Activated T-helper 1 cell treated with anti-CD3 and anti-CD28 coated beads, Interleukin-12 subunit alpha, Interleukin-12 subunit beta, Interleukin-2, Interleukin-4 antibody, amounts not matched to agents 30 ng/mL and 10 ng/mL and 1 ng/mL, durations not matched to agents 14 hours and 24 hours and 36 hours (primary cell): ENCODE measurements at regions not wholly inside any gene's neighbourhood (a gene's known extent, or its start where the extent isn't known, plus 50 kb on each side); places are given as distances from the start of the nearest gene placed in this dataset.

ENCODE experiments used
- DNase-seq: peaks from one replicate; pipeline ENCODE4 v3.0.0; 2021; ENCODE audit warnings: low spot score
- H3K27ac Mint-ChIP-seq: one replicate; pipeline ENCODE4 v1.8.0; 2021; ENCODE audit warnings: mild to moderate bottlenecking, mixed read lengths
- H3K27me3 Mint-ChIP-seq: one replicate; pipeline ENCODE4 v1.8.0; 2022; ENCODE audit warnings: mild to moderate bottlenecking, moderate library complexity, mixed read lengths; ENCODE audit not compliant: insufficient read depth
- H3K36me3 Mint-ChIP-seq: one replicate; pipeline ENCODE4 v1.8.0; 2021; ENCODE audit warnings: low read depth, mixed read lengths
- H3K4me1 Mint-ChIP-seq: one replicate; pipeline ENCODE4 v1.8.0; 2021; ENCODE audit warnings: low read depth, mixed read lengths
- H3K4me3 Mint-ChIP-seq: one replicate; pipeline ENCODE4 v1.8.0; 2021; ENCODE audit warnings: mild to moderate bottlenecking, moderate library complexity, mixed read lengths
- H3K9me3 Mint-ChIP-seq: one replicate; pipeline ENCODE4 v1.8.0; 2021; ENCODE audit warnings: mixed read lengths
- intact Hi-C: fragments of 100-400 bp; cut with micrococcal nuclease; formaldehyde crosslinking; loops from one replicate; pipeline ENCODE4 v1.15.1; 2024

GRCh38 chr20:7124120-7124519 is 356.6 kb downstream of the BMP2 start:
- no peaks in the 10 kb centered on the region for H3K4me1 Mint-ChIP-seq
- no peak overlapping the region for H3K27ac Mint-ChIP-seq
- H3K36me3 Mint-ChIP-seq = no peaks in the 10 kb centered on the region
- no peak for DNase-seq
- intact Hi-C loops = no loop called here
- H3K9me3 Mint-ChIP-seq = peaks cover 3% of the 10 kb centered on the region
- H3K27me3 Mint-ChIP-seq = no peaks in the 10 kb centered on the region
- H3K4me3 Mint-ChIP-seq = no peak overlapping the region

- no peak overlapping the region for H3K27ac Mint-ChIP-seq
- H3K4me3 Mint-ChIP-seq = no peak overlapping the region
- H3K9me3 Mint-ChIP-seq = peaks cover 4% of the 10 kb centered on the region
- H3K27me3 Mint-ChIP-seq = no peaks in the 10 kb centered on the region
- H3K36me3 Mint-ChIP-seq = no peaks in the 10 kb centered on the region
- no peak for DNase-seq
- intact Hi-C loops = no loop called here
- H3K4me1 Mint-ChIP-seq = no peaks in the 10 kb centered on the region
Measured at GRCh38 chr20:7136886-7137285, 369.4 kb downstream of the BMP2 start.

- Mint-ChIP-seq H3K27ac (no peak overlapping the region), H3K27me3 (no peaks in the 10 kb centered on the region), H3K9me3 (peaks cover 4% of the 10 kb centered on the region), H3K4me1 (no peaks in the 10 kb centered on the region), H3K36me3 (no peaks in the 10 kb centered on the region), H3K4me3 (no peak overlapping the region)
- no peak for DNase-seq
- intact Hi-C loops = no loop called here
Measured at GRCh38 chr20:7137395-7138151, 370.1 kb downstream of the BMP2 start.

GRCh38 chr20:7144464-7144863 is 377.0 kb downstream of the BMP2 start:
- H3K27me3 Mint-ChIP-seq = no peaks in the 10 kb centered on the region
- no peak for DNase-seq
- H3K9me3 Mint-ChIP-seq = peaks cover 3% of the 10 kb centered on the region
- no peak overlapping the region for H3K4me3 Mint-ChIP-seq
- intact Hi-C loops = no loop called here
- no peaks in the 10 kb centered on the region for H3K36me3 Mint-ChIP-seq
- no peak overlapping the region for H3K27ac Mint-ChIP-seq
- no peaks in the 10 kb centered on the region for H3K4me1 Mint-ChIP-seq

- Mint-ChIP-seq H3K27ac (no peak overlapping the region), H3K36me3 (no peaks in the 10 kb centered on the region), H3K9me3 (peaks cover 3% of the 10 kb centered on the region), H3K4me1 (no peaks in the 10 kb centered on the region), H3K27me3 (no peaks in the 10 kb centered on the region), H3K4me3 (no peak overlapping the region)
- no peak for DNase-seq
- intact Hi-C loops = no loop called here
Measured at GRCh38 chr20:7146552-7147219, 379.2 kb downstream of the BMP2 start.

- Mint-ChIP-seq H3K27me3 (no peaks in the 10 kb centered on the region), H3K4me1 (no peaks in the 10 kb centered on the region), H3K36me3 (no peaks in the 10 kb centered on the region), H3K4me3 (no peak overlapping the region), H3K9me3 (peaks cover 3% of the 10 kb centered on the region), H3K27ac (no peak overlapping the region)
- intact Hi-C loops = no loop called here
- DNase-seq = no peak
Measured at GRCh38 chr20:7147220-7147601, 379.7 kb downstream of the BMP2 start.

GRCh38 chr20:7151676-7152470 is 384.4 kb downstream of the BMP2 start:
- no peaks in the 10 kb centered on the region for H3K4me1 Mint-ChIP-seq
- no peak overlapping the region for H3K4me3 Mint-ChIP-seq
- H3K27ac Mint-ChIP-seq = no peak overlapping the region
- peaks cover 4% of the 10 kb centered on the region for H3K9me3 Mint-ChIP-seq
- no peaks in the 10 kb centered on the region for H3K36me3 Mint-ChIP-seq
- intact Hi-C loops = no loop called here
- no peaks in the 10 kb centered on the region for H3K27me3 Mint-ChIP-seq
- no peak for DNase-seq

GRCh38 chr20:7155282-7155681 is 387.8 kb downstream of the BMP2 start:
- no peak for DNase-seq
- Mint-ChIP-seq H3K4me3 (no peak overlapping the region), H3K36me3 (no peaks in the 10 kb centered on the region), H3K9me3 (peaks cover 4% of the 10 kb centered on the region), H3K27ac (no peak overlapping the region), H3K27me3 (no peaks in the 10 kb centered on the region), H3K4me1 (no peaks in the 10 kb centered on the region)
- intact Hi-C loops = no loop called here

- intact Hi-C loops = no loop called here
- Mint-ChIP-seq H3K27ac (no peak overlapping the region), H3K9me3 (peaks cover 4% of the 10 kb centered on the region), H3K27me3 (no peaks in the 10 kb centered on the region), H3K4me3 (no peak overlapping the region), H3K4me1 (no peaks in the 10 kb centered on the region), H3K36me3 (no peaks in the 10 kb centered on the region)
- DNase-seq = no peak
Measured at GRCh38 chr20:7155794-7156193, 388.3 kb downstream of the BMP2 start.

GRCh38 chr20:7159903-7160302 is 392.4 kb downstream of the BMP2 start:
- Mint-ChIP-seq H3K4me1 (no peaks in the 10 kb centered on the region), H3K27ac (no peak overlapping the region), H3K4me3 (no peak overlapping the region), H3K27me3 (no peaks in the 10 kb centered on the region), H3K9me3 (peaks cover 11% of the 10 kb centered on the region), H3K36me3 (no peaks in the 10 kb centered on the region)
- no peak for DNase-seq
- intact Hi-C loops = no loop called here

- no peaks in the 10 kb centered on the region for H3K36me3 Mint-ChIP-seq
- H3K4me3 Mint-ChIP-seq = no peak overlapping the region
- H3K9me3 Mint-ChIP-seq = peaks cover 13% of the 10 kb centered on the region
- H3K4me1 Mint-ChIP-seq = no peaks in the 10 kb centered on the region
- no peak overlapping the region for H3K27ac Mint-ChIP-seq
- intact Hi-C loops = no loop called here
- H3K27me3 Mint-ChIP-seq = no peaks in the 10 kb centered on the region
- DNase-seq = no peak
Measured at GRCh38 chr20:7161690-7162089, 394.2 kb downstream of the BMP2 start.

- Mint-ChIP-seq H3K36me3 (no peaks in the 10 kb centered on the region), H3K27ac (no peak overlapping the region), H3K4me3 (no peak overlapping the region), H3K4me1 (no peaks in the 10 kb centered on the region), H3K9me3 (no peaks in the 10 kb centered on the region), H3K27me3 (no peaks in the 10 kb centered on the region)
- DNase-seq = no peak
- intact Hi-C loops = no loop called here
Measured at GRCh38 chr20:7171911-7172310, 404.4 kb downstream of the BMP2 start.

GRCh38 chr20:7174554-7174953 is 407.1 kb downstream of the BMP2 start:
- DNase-seq = no peak
- Mint-ChIP-seq H3K4me3 (no peak overlapping the region), H3K36me3 (no peaks in the 10 kb centered on the region), H3K27me3 (no peaks in the 10 kb centered on the region), H3K27ac (no peak overlapping the region), H3K4me1 (no peaks in the 10 kb centered on the region), H3K9me3 (peaks cover 2% of the 10 kb centered on the region)
- intact Hi-C loops = no loop called here
